HEK293 (cell line): ENCODE measurements at regions not wholly inside any gene's neighbourhood (a gene's known extent, or its start where the extent isn't known, plus 50 kb on each side); places are given as distances from the start of the nearest gene placed in this dataset.

ENCODE experiments used
- CTCF ChIA-PET: fragments of 350-600 bp; formaldehyde crosslinking; extraction: SDS; loops from one replicate; lab custom pipeline; 2021; ENCODE audit warnings: antibody characterized with exemption; lab: Yijun Ruan, JAX
- POLR2A ChIA-PET: fragments of 300-600 bp; formaldehyde crosslinking; extraction: SDS; loops from one replicate; lab custom pipeline; 2020; ENCODE audit warnings: antibody characterized with exemption, inconsistent platforms; lab: Yijun Ruan, JAX
- H3K27ac ChIP-seq: fragments of 200-500 bp; sonication (Bioruptor generic); 2 replicates; pipeline ENCODE4 v1.5.1; 2014; ENCODE audit warnings: low read depth, low read length, control low read depth, inconsistent platforms; ENCODE audit errors: extremely low read depth
- H3K36me3 ChIP-seq, 2 experiments: fragments of 200-500 bp in 1 of 2; sonication (Bioruptor generic) in 1 of 2; 1 replicate in 1 of 2; 2 replicates in 1 of 2; pipeline ENCODE4 v1.5.1; 2014 to 2017; ENCODE audit warnings: inconsistent platforms in 2 of 2, low read length in 2 of 2; ENCODE audit not compliant: control insufficient read depth in 2 of 2, insufficient read depth in 1 of 2
- H3K4me1 ChIP-seq: fragments of 200-500 bp; sonication (Bioruptor generic); 2 replicates; pipeline ENCODE4 v1.5.1; 2014; ENCODE audit warnings: mild to moderate bottlenecking, low read length, inconsistent platforms; ENCODE audit not compliant: control insufficient read depth, insufficient read depth
- H3K4me3 ChIP-seq: 2 replicates; pipeline ENCODE4 v1.5.1; 2011; ENCODE audit warnings: low read depth, mild to moderate bottlenecking, control low read depth, low read length, moderate library complexity
- H3K9me3 ChIP-seq: fragments of 200-500 bp; sonication (Bioruptor generic); 2 replicates; pipeline ENCODE4 v1.5.1; 2014; ENCODE audit warnings: low read depth, low read length, inconsistent platforms; ENCODE audit not compliant: control insufficient read depth, insufficient read depth
- SP2 ChIP-seq: fragments of 450-650 bp; formaldehyde crosslinking; IDR thresholded peaks from 2 replicates; pipeline ENCODE4 v1.5.1; 2016; ENCODE audit warnings: missing biosample characterization, missing genetic modification characterization
- TRIM28 ChIP-seq: IDR thresholded peaks from 2 replicates; pipeline ENCODE4 v1.6.1; 2011; ENCODE audit warnings: low read length, control low read depth, borderline replicate concordance
- ZBTB26 ChIP-seq: fragments of 450-650 bp; formaldehyde crosslinking; optimal IDR thresholded peaks from 2 replicates; pipeline ENCODE3; 2016; ENCODE audit warnings: missing biosample characterization, mild to moderate bottlenecking, missing genetic modification characterization
- ZNF112 ChIP-seq: fragments of 450-650 bp; formaldehyde crosslinking; IDR thresholded peaks from 2 replicates; pipeline ENCODE4 v1.5.0; 2017; ENCODE audit warnings: missing biosample characterization, missing genetic modification characterization
- ZNF2 ChIP-seq: fragments of 450-650 bp; formaldehyde crosslinking; IDR thresholded peaks from 2 replicates; pipeline ENCODE4 v1.5.1; 2016; ENCODE audit warnings: missing biosample characterization, missing genetic modification characterization
- ZNF211 ChIP-seq: fragments of 450-650 bp; formaldehyde crosslinking; IDR thresholded peaks from 2 replicates; pipeline ENCODE4 v1.5.1; 2016; ENCODE audit warnings: low read depth, missing biosample characterization, missing genetic modification characterization
- ZNF221 ChIP-seq: fragments of 450-650 bp; formaldehyde crosslinking; IDR thresholded peaks from 2 replicates; pipeline ENCODE4 v1.5.1; 2017; ENCODE audit warnings: missing biosample characterization, missing genetic modification characterization, borderline replicate concordance
- ZNF324 ChIP-seq: fragments of 450-650 bp; formaldehyde crosslinking; IDR thresholded peaks from 2 replicates; pipeline ENCODE4 v1.5.1; 2016; ENCODE audit warnings: missing biosample characterization, missing genetic modification characterization
- ZNF335 ChIP-seq: fragments of 450-650 bp; formaldehyde crosslinking; conservative IDR thresholded peaks from 2 replicates; pipeline ENCODE4 v1.5.1; 2016; ENCODE audit warnings: missing biosample characterization, missing genetic modification characterization
- ZNF350 ChIP-seq: fragments of 450-650 bp; formaldehyde crosslinking; IDR thresholded peaks from 2 replicates; pipeline ENCODE4 v1.5.0; 2017; ENCODE audit warnings: missing biosample characterization, mild to moderate bottlenecking, missing genetic modification characterization
- ZNF354C ChIP-seq: fragments of 450-650 bp; formaldehyde crosslinking; IDR thresholded peaks from 2 replicates; pipeline ENCODE4 v1.5.1; 2016; ENCODE audit warnings: missing biosample characterization, missing genetic modification characterization, low read depth, borderline replicate concordance
- ZNF362 ChIP-seq: fragments of 450-650 bp; formaldehyde crosslinking; IDR thresholded peaks from 2 replicates; pipeline ENCODE4 v1.5.1; 2016; ENCODE audit warnings: missing biosample characterization, missing genetic modification characterization
- ZNF366 ChIP-seq: fragments of 450-650 bp; formaldehyde crosslinking; conservative IDR thresholded peaks from 2 replicates; pipeline ENCODE4 v1.5.1; 2016; ENCODE audit warnings: missing biosample characterization, missing genetic modification characterization
- ZNF391 ChIP-seq: fragments of 450-650 bp; formaldehyde crosslinking; IDR thresholded peaks from 2 replicates; pipeline ENCODE4 v1.5.1; 2016; ENCODE audit warnings: low read depth, missing biosample characterization, missing genetic modification characterization, borderline replicate concordance
- ZNF423 ChIP-seq: fragments of 450-650 bp; formaldehyde crosslinking; IDR thresholded peaks from 2 replicates; pipeline ENCODE4 v1.5.1; 2016; ENCODE audit warnings: missing biosample characterization, missing genetic modification characterization
- ZNF501 ChIP-seq: fragments of 450-650 bp; formaldehyde crosslinking; IDR thresholded peaks from 2 replicates; pipeline ENCODE4 v1.5.1; 2016; ENCODE audit warnings: missing biosample characterization, missing genetic modification characterization
- ZNF510 ChIP-seq: fragments of 450-650 bp; formaldehyde crosslinking; IDR thresholded peaks from 2 replicates; pipeline ENCODE4 v1.5.1; 2018; ENCODE audit warnings: mild to moderate bottlenecking, missing genetic modification characterization, missing biosample characterization; ENCODE audit not compliant: insufficient replicate concordance
- ZNF544 ChIP-seq: fragments of 450-650 bp; formaldehyde crosslinking; IDR thresholded peaks from 2 replicates; pipeline ENCODE4 v1.5.0; 2017; ENCODE audit warnings: missing biosample characterization, missing genetic modification characterization
- ZNF548 ChIP-seq: fragments of 450-650 bp; formaldehyde crosslinking; IDR thresholded peaks from 2 replicates; pipeline ENCODE4 v1.5.1; 2016; ENCODE audit warnings: missing biosample characterization, missing genetic modification characterization
- ZNF558 ChIP-seq: fragments of 450-650 bp; formaldehyde crosslinking; IDR thresholded peaks from 2 replicates; pipeline ENCODE4 v1.5.1; 2016; ENCODE audit warnings: missing biosample characterization, missing genetic modification characterization
- ZNF561 ChIP-seq: fragments of 450-650 bp; IDR thresholded peaks from 2 replicates; pipeline ENCODE4 v1.5.1; 2018; ENCODE audit warnings: missing biosample characterization, missing genetic modification characterization, borderline replicate concordance
- ZNF76 ChIP-seq: fragments of 450-650 bp; formaldehyde crosslinking; IDR thresholded peaks from 2 replicates; pipeline ENCODE4; 2016; ENCODE audit warnings: low read depth, missing biosample characterization, missing genetic modification characterization, borderline replicate concordance
- ZNF776 ChIP-seq: fragments of 450-650 bp; formaldehyde crosslinking; IDR thresholded peaks from 2 replicates; pipeline ENCODE4 v1.5.0; 2017; ENCODE audit warnings: missing biosample characterization, missing genetic modification characterization, borderline replicate concordance
- ZNF792 ChIP-seq: fragments of 450-650 bp; formaldehyde crosslinking; IDR thresholded peaks from 2 replicates; pipeline ENCODE4 v1.5.1; 2016; ENCODE audit warnings: missing biosample characterization, missing genetic modification characterization
- ZNF837 ChIP-seq: fragments of 450-650 bp; formaldehyde crosslinking; IDR thresholded peaks from 2 replicates; pipeline ENCODE4 v1.5.1; 2016; ENCODE audit warnings: missing biosample characterization, missing genetic modification characterization
- TF ChIP-seq, protein P1 (sequence below): fragments of 450-650 bp; formaldehyde crosslinking; IDR thresholded peaks from 2 replicates; pipeline ENCODE4 v1.5.1; 2016; ENCODE audit warnings: missing biosample characterization, missing genetic modification characterization
- TF ChIP-seq, protein P2 (sequence below): fragments of 450-650 bp; formaldehyde crosslinking; IDR thresholded peaks from 2 replicates; pipeline ENCODE4 v1.5.1; 2016; ENCODE audit warnings: missing biosample characterization, missing genetic modification characterization

- Histone ChIP-seq H3K4me1 (no peaks in the 10 kb centered on the region), H3K9me3 (no peaks in the 10 kb centered on the region), H3K27ac (no peak overlapping the region), H3K4me3 (no peak overlapping the region), H3K36me3 (no peaks in the 10 kb centered on the region)
- POLR2A ChIA-PET = no interaction called here
- TF ChIP-seq ZBTB26 (tag by site-specific recombination) = no peak
- TF ChIP-seq, protein P1, sequence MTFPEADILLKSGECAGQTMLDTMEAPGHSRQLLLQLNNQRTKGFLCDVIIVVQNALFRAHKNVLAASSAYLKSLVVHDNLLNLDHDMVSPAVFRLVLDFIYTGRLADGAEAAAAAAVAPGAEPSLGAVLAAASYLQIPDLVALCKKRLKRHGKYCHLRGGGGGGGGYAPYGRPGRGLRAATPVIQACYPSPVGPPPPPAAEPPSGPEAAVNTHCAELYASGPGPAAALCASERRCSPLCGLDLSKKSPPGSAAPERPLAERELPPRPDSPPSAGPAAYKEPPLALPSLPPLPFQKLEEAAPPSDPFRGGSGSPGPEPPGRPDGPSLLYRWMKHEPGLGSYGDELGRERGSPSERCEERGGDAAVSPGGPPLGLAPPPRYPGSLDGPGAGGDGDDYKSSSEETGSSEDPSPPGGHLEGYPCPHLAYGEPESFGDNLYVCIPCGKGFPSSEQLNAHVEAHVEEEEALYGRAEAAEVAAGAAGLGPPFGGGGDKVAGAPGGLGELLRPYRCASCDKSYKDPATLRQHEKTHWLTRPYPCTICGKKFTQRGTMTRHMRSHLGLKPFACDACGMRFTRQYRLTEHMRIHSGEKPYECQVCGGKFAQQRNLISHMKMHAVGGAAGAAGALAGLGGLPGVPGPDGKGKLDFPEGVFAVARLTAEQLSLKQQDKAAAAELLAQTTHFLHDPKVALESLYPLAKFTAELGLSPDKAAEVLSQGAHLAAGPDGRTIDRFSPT (tag by site-specific recombination) = no peak
- TF ChIP-seq ZNF548 (tag by site-specific recombination) = no peak
- no peak for TF ChIP-seq ZNF776
- CTCF ChIA-PET = interaction anchor here (0.6 to 1.6 kb wide), 3 partner anchors 18 to 455 kb away, joined by 3 to 7 read pairs (median 4); no protein-coding TSS in a partner anchor
Observed at GRCh38 chr1:63710308-63710707, 63.5 kb upstream of the ROR1 start.

DNA sequence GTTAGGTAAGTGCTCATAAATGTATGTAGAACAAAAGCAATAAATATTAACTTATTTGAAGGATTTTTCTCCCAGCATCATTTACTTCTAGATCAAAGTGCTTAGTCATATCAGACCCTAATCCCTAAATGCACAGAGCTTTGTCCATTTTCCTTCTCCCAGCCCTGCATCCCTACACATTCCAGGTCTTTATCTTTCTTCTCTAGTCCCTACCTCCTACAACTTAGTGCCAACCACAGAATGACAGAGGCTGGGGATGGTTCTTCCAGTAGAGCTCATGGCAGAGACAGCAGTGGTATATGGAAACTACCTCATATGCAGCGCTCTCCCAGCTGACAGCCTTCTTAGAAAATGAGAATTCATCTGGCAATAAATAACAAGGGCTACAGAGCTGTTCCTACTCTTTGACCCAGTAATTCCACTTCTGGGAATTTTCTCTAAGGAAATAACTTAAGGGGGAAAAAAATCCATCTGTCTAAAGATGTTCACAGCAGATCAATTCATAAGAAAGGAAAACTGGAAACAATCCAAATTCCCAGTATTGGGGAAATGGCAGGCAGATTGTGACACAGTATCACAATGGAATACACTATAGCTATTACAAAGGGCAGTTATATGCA lies 62.9 kb upstream of the ROR1 start:
- CTCF ChIA-PET = interaction anchor here (0.6 to 1.6 kb wide), 3 partner anchors 19 to 454 kb away, joined by 3 to 7 read pairs (median 4); no protein-coding TSS in a partner anchor
- Histone ChIP-seq H3K4me3 (no peak overlapping the region), H3K9me3 (no peaks in the 10 kb centered on the region), H3K36me3 (no peaks in the 10 kb centered on the region), H3K27ac (no peak overlapping the region), H3K4me1 (no peaks in the 10 kb centered on the region)
- POLR2A ChIA-PET = no interaction called here
- TF ChIP-seq, protein P2, sequence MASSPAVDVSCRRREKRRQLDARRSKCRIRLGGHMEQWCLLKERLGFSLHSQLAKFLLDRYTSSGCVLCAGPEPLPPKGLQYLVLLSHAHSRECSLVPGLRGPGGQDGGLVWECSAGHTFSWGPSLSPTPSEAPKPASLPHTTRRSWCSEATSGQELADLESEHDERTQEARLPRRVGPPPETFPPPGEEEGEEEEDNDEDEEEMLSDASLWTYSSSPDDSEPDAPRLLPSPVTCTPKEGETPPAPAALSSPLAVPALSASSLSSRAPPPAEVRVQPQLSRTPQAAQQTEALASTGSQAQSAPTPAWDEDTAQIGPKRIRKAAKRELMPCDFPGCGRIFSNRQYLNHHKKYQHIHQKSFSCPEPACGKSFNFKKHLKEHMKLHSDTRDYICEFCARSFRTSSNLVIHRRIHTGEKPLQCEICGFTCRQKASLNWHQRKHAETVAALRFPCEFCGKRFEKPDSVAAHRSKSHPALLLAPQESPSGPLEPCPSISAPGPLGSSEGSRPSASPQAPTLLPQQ (tag by site-specific recombination) = no peak
- TF ChIP-seq ZNF558 = no peak
- TF ChIP-seq ZNF76 (tag by site-specific recombination) = no peak
- no peak for TF ChIP-seq ZNF350 (tag by site-specific recombination)
- no peak for TF ChIP-seq ZNF354C (tag by site-specific recombination)
- TF ChIP-seq ZNF211 = no peak
- TF ChIP-seq TRIM28 = no peak
- TF ChIP-seq ZNF510 (tag by site-specific recombination) = no peak
- TF ChIP-seq ZNF501 (tag by site-specific recombination) = no peak
- no peak for TF ChIP-seq ZNF561
- no peak for TF ChIP-seq ZNF335 (tag by site-specific recombination)

- POLR2A ChIA-PET = no interaction called here
Observed at GRCh38 chr1:63713041-63713440, 60.8 kb upstream of the ROR1 start.

More at GRCh38 chr1:63713041-63713440, 60.8 kb upstream of the ROR1 start:
- H3K9me3 ChIP-seq = no peaks in the 10 kb centered on the region
- H3K36me3 ChIP-seq = no peaks in the 10 kb centered on the region
- no peak for TF ChIP-seq ZNF792
- TF ChIP-seq ZNF391 (tag by site-specific recombination) = no peak
- TF ChIP-seq ZNF362 = no peak
- TF ChIP-seq SP2 (tag by site-specific recombination) = no peak
- TF ChIP-seq ZNF221 = no peak
- no peak for TF ChIP-seq ZNF2
- no peak for TF ChIP-seq ZNF324
- TF ChIP-seq ZNF366 (tag by site-specific recombination) = no peak
- TF ChIP-seq ZNF837 = no peak
- no peak for TF ChIP-seq ZNF423
- no peak for TF ChIP-seq ZNF544 (tag by site-specific recombination)
- no peak for TF ChIP-seq ZNF112 (tag by site-specific recombination)
- TF ChIP-seq, all 188 proteins: peak for 0
- Histone ChIP-seq H3K4me3 (no peak overlapping the region), H3K27ac (no peak overlapping the region), H3K4me1 (no peaks in the 10 kb centered on the region)
- CTCF ChIA-PET = no interaction called here
